ENCODE measurements at regions not wholly inside any gene's neighbourhood (a gene's known extent, or its start where the extent isn't known, plus 50 kb on each side); places are given as distances from the start of the nearest gene placed in this dataset.

DNA sequence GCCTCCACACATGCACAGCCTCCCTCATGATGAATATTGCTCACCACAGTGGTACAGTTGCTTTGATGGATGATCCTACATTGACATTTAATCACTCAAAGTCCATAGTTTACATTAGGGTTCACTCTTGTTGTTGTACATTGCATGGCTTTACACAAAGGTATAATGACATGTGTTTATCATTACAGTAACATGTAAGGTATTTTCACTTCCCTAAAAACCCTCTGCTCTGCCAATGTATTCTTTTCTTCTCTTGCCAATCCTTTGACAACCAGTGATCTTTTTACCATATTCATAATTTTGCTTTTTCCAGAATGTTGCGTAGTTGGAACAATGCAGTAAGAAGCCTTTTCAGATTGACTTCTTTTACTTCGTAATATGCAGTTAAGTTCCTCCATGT is 166.6 kb upstream of the KHDRBS2 start:
- Mint-ChIP-seq H3K36me3 (ENCODE audit: low read depth) (no peaks in the 10 kb centered on the region), H3K4me1 (no peaks in the 10 kb centered on the region), H3K27me3 (ENCODE audit: low read depth, poor library complexity) (no peaks in the 10 kb centered on the region), H3K27ac (no peak overlapping the region), H3K4me3 (no peak overlapping the region), H3K9me3 (no peaks in the 10 kb centered on the region)
- TF ChIP-seq, protein P1, sequence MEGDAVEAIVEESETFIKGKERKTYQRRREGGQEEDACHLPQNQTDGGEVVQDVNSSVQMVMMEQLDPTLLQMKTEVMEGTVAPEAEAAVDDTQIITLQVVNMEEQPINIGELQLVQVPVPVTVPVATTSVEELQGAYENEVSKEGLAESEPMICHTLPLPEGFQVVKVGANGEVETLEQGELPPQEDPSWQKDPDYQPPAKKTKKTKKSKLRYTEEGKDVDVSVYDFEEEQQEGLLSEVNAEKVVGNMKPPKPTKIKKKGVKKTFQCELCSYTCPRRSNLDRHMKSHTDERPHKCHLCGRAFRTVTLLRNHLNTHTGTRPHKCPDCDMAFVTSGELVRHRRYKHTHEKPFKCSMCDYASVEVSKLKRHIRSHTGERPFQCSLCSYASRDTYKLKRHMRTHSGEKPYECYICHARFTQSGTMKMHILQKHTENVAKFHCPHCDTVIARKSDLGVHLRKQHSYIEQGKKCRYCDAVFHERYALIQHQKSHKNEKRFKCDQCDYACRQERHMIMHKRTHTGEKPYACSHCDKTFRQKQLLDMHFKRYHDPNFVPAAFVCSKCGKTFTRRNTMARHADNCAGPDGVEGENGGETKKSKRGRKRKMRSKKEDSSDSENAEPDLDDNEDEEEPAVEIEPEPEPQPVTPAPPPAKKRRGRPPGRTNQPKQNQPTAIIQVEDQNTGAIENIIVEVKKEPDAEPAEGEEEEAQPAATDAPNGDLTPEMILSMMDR (IDR thresholded peaks at IDR 0.05): no peak
- DNase-seq: no peak

GRCh38 chr6:62446647-62447316 is 160.8 kb upstream of the KHDRBS2 start:
- DNase-seq: no peak
- H3K27me3 Mint-ChIP-seq (ENCODE audit: low read depth, poor library complexity): no peaks in the 10 kb centered on the region
- no peaks in the 10 kb centered on the region for H3K4me1 Mint-ChIP-seq
- H3K27ac Mint-ChIP-seq: no peak overlapping the region
- H3K36me3 Mint-ChIP-seq (ENCODE audit: low read depth): no peaks in the 10 kb centered on the region
- no peak overlapping the region for H3K4me3 Mint-ChIP-seq
- no peaks in the 10 kb centered on the region for H3K9me3 Mint-ChIP-seq
- TF ChIP-seq, protein P1 (IDR thresholded peaks at IDR 0.05): no peak

DNA sequence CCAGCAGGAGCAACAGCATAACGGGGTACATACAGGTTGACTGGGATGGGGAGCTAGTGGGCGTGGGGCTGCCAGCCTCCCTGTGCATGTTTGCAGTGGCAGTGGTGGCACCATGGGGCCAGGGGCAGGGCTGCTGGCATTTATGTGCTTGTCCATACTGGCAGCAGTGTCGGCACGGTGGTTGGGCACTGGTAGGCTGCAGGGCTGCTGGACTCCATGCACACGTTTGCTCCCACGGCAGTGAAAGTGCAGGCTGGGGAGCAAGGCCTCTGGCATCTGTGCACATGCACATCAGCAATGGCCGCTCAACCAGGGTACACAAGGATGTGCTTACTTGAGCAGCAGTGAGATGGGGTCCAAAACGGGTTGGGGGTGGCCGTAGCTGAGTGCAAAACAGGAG is 159.5 kb upstream of the KHDRBS2 start:
- H3K4me1 Mint-ChIP-seq: no peaks in the 10 kb centered on the region
- H3K27me3 Mint-ChIP-seq (ENCODE audit: low read depth, poor library complexity): peaks cover 3% of the 10 kb centered on the region
- no peaks in the 10 kb centered on the region for H3K9me3 Mint-ChIP-seq
- no peak overlapping the region for H3K27ac Mint-ChIP-seq
- TF ChIP-seq, protein P1 (IDR thresholded peaks at IDR 0.05): no peak
- H3K36me3 Mint-ChIP-seq (ENCODE audit: low read depth): no peaks in the 10 kb centered on the region
- DNase-seq: no peak
- no peak overlapping the region for H3K4me3 Mint-ChIP-seq

DNA sequence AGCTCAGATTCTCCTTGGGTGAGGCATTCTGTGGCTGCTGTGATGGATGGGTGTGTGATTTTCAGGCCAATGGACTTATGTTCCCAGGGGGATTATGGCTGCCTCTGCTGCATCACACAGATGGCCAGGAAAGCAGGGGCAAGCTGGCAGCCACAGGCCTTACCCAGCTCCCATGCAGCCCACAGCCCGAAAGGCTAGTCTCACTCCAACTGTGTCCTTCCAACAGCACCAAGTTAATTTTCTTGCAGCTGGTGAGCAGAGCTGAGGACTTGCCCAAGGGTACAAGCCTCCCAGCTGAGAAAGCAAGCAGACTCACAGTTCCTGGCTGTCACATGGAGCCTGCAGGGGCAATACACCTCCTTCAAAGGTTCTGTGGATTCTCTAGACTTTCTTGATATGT is 155.2 kb upstream of the KHDRBS2 start:
- Mint-ChIP-seq H3K27me3 (ENCODE audit: low read depth, poor library complexity) (peaks cover 3% of the 10 kb centered on the region), H3K4me3 (no peak overlapping the region), H3K4me1 (no peaks in the 10 kb centered on the region), H3K36me3 (ENCODE audit: low read depth) (no peaks in the 10 kb centered on the region), H3K9me3 (peaks cover 21% of the 10 kb centered on the region), H3K27ac (no peak overlapping the region)
- TF ChIP-seq, protein P1 (IDR thresholded peaks at IDR 0.05): no peak
- no peak for DNase-seq

DNA sequence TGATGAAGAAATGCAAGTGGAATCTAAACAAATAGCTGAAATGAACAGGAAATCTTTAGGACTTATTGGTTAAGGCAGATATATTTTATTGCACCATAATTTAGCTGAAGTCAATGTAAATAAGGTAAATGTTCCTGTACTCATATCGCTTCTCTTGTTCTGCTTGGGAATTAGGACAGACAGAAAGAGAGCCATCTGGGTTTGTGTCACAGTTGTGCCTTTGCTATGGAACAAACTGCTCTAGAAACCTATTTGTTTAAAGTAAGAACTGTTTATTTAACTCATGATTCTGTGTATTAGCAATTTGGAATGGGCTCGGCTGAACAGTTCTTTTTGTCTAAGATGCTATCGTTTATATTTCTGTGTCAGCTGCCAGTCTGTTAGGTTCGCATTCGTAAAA is 143.8 kb upstream of the KHDRBS2 start:
- no peaks in the 10 kb centered on the region for H3K27me3 Mint-ChIP-seq (ENCODE audit: low read depth, poor library complexity)

More for the DNA sequence above, 143.8 kb upstream of the KHDRBS2 start:
- no peak overlapping the region for H3K27ac Mint-ChIP-seq
- no peaks in the 10 kb centered on the region for H3K4me1 Mint-ChIP-seq
- H3K36me3 Mint-ChIP-seq (ENCODE audit: low read depth): no peaks in the 10 kb centered on the region
- TF ChIP-seq, protein P1 (IDR thresholded peaks at IDR 0.05): no peak
- DNase-seq: no peak
- no peak overlapping the region for H3K4me3 Mint-ChIP-seq
- H3K9me3 Mint-ChIP-seq: no peaks in the 10 kb centered on the region

Measured in nephron progenitor cell (in vitro differentiated cells).